IMR-90 (cell line): ENCODE measurements at regions not wholly inside any gene's neighbourhood (a gene's known extent, or its start where the extent isn't known, plus 50 kb on each side); places are given as distances from the start of the nearest gene placed in this dataset.

Source experiments
- ATAC-seq: fragments of 200-7000 bp; cut with Tn5 transposase; 2 replicates; pipeline ENCODE4 v1.9.1; 2020; ENCODE audit warnings: low read depth, mild to moderate bottlenecking, moderate library complexity
- BruUV-seq: library from RNA; stranded (reverse); fragments of 400-500 nt; replicated peaks from 2 replicates; lab custom pipeline; 2021; lab: Mats Ljungman, UMichigan
- CTCF ChIA-PET: fragments of 300-600 bp; formaldehyde crosslinking; extraction: SDS; loops from one replicate; lab custom pipeline; 2021; ENCODE audit warnings: antibody characterized with exemption; lab: Yijun Ruan, JAX
- POLR2A ChIA-PET: fragments of 300-600 bp; sonication (Branson Sonifier 250); formaldehyde crosslinking; loops from one replicate; lab custom pipeline; 2022; ENCODE audit warnings: antibody characterized with exemption; ENCODE audit not compliant: unreplicated experiment; lab: Charles Lee
- DNase-seq: peaks from one replicate; pipeline ENCODE4 v3.0.0; 2013
- H2AFZ ChIP-seq: replicated peaks from 2 replicates; pipeline ENCODE3; 2013; ENCODE audit warnings: low read length, mild to moderate bottlenecking; ENCODE audit not compliant: poor library complexity
- H2AK5ac ChIP-seq: 2 replicates; pipeline ENCODE4 v1.6.1; 2013; ENCODE audit warnings: low read depth, low read length, inconsistent platforms
- H2AK9ac ChIP-seq: replicated peaks from 2 replicates; pipeline ENCODE3; 2013; ENCODE audit warnings: mild to moderate bottlenecking, low read depth, low read length, moderate library complexity; ENCODE audit not compliant: poor library complexity
- H2BK120ac ChIP-seq: 2 replicates; pipeline ENCODE4 v1.6.1; 2013; ENCODE audit warnings: low read depth, low read length, inconsistent platforms
- H2BK15ac ChIP-seq: 3 replicates; pipeline ENCODE4 v1.6.1; 2013; ENCODE audit warnings: low read depth, low read length, inconsistent platforms
- H2BK20ac ChIP-seq: 2 replicates; pipeline ENCODE4 v1.6.1; 2013; ENCODE audit warnings: low read depth, mild to moderate bottlenecking, inconsistent platforms, low read length, moderate library complexity
- H2BK5ac ChIP-seq: 2 replicates; pipeline ENCODE4 v1.6.1; 2013; ENCODE audit warnings: mild to moderate bottlenecking, low read depth, low read length, inconsistent platforms; ENCODE audit not compliant: poor library complexity, severe bottlenecking
- H3K14ac ChIP-seq: replicated peaks from 2 replicates; pipeline ENCODE4 v1.6.1; 2013; ENCODE audit warnings: low read depth, low read length, inconsistent platforms
- H3K18ac ChIP-seq: 2 replicates; pipeline ENCODE4 v1.6.1; 2013; ENCODE audit warnings: low read depth, low read length, control low read depth
- H3K23ac ChIP-seq: 2 replicates; pipeline ENCODE4 v1.6.1; 2013; ENCODE audit warnings: low read depth, low read length, inconsistent platforms
- H3K27ac ChIP-seq: 2 replicates; pipeline ENCODE4 v1.5.1; 2013; ENCODE audit warnings: mild to moderate bottlenecking, control low read depth, low read length; ENCODE audit not compliant: insufficient read depth
- H3K27me3 ChIP-seq: 2 replicates; pipeline ENCODE4 v1.6.1; 2013; ENCODE audit warnings: low read length; ENCODE audit not compliant: control insufficient read depth, insufficient read depth
- H3K36me3 ChIP-seq: 2 replicates; pipeline ENCODE4 v1.6.1; 2013; ENCODE audit warnings: low read length, mixed read lengths; ENCODE audit not compliant: control insufficient read depth, insufficient read depth
- H3K4ac ChIP-seq: 2 replicates; pipeline ENCODE4 v1.6.1; 2013; ENCODE audit warnings: low read depth, low read length, inconsistent platforms
- H3K4me1 ChIP-seq: 2 replicates; pipeline ENCODE4 v1.6.1; 2013; ENCODE audit warnings: low read length, mixed read lengths; ENCODE audit not compliant: control insufficient read depth, insufficient read depth
- H3K4me2 ChIP-seq: 2 replicates; pipeline ENCODE4 v1.6.1; 2013; ENCODE audit warnings: low read depth, mild to moderate bottlenecking, control low read depth, low read length, moderate library complexity
- H3K4me3 ChIP-seq: 2 replicates; pipeline ENCODE4 v1.5.1; 2013; ENCODE audit warnings: low read depth, mild to moderate bottlenecking, control low read depth, low read length, moderate library complexity; ENCODE audit not compliant: insufficient read depth
- H3K56ac ChIP-seq: 2 replicates; pipeline ENCODE4 v1.6.1; 2013; ENCODE audit warnings: low read length, inconsistent platforms; ENCODE audit not compliant: insufficient read depth; ENCODE audit errors: extremely low read depth
- H3K79me1 ChIP-seq, 2 experiments: 2 replicates each; pipeline ENCODE4 v1.6.1; 2013; ENCODE audit warnings: low read length in 2 of 2, inconsistent platforms in 1 of 2, low read depth in 1 of 2
- H3K9ac ChIP-seq: 2 replicates; pipeline ENCODE4 v1.6.1; 2013; ENCODE audit warnings: low read depth, low read length, control low read depth
- H3K9me1 ChIP-seq: 2 replicates; pipeline ENCODE4 v1.6.1; 2013; ENCODE audit warnings: low read length, inconsistent platforms; ENCODE audit not compliant: insufficient read depth
- H3K9me3 ChIP-seq: 2 replicates; pipeline ENCODE4 v1.6.1; 2013; ENCODE audit warnings: low read length; ENCODE audit not compliant: control insufficient read depth, insufficient read depth
- H4K20me1 ChIP-seq: 2 replicates; pipeline ENCODE4 v1.6.1; 2013; ENCODE audit warnings: low read length, inconsistent platforms; ENCODE audit not compliant: insufficient read depth
- H4K5ac ChIP-seq: 2 replicates; pipeline ENCODE4 v1.6.1; 2013; ENCODE audit warnings: mild to moderate bottlenecking, low read depth, low read length, control low read depth
- H4K8ac ChIP-seq, 2 experiments: 2 replicates each; pipeline ENCODE4 v1.6.1; 2013; ENCODE audit warnings: low read depth in 2 of 2, low read length in 2 of 2, control low read depth in 1 of 2, inconsistent platforms in 1 of 2
- H4K91ac ChIP-seq: 2 replicates; pipeline ENCODE4 v1.6.1; 2013; ENCODE audit warnings: low read depth, low read length, inconsistent platforms; ENCODE audit not compliant: insufficient read depth
- BHLHE40 ChIP-seq: fragments of 150-350 bp; IDR thresholded peaks from 2 replicates; pipeline ENCODE4 v1.6.1; 2016; ENCODE audit warnings: mild to moderate bottlenecking, low read depth, low read length
- CHD1 ChIP-seq: IDR thresholded peaks from 2 replicates; pipeline ENCODE4 v1.6.1; 2012; ENCODE audit warnings: low read depth, low read length, improper control_type of control experiment
- FOS ChIP-seq: fragments of 150-350 bp; IDR thresholded peaks from 2 replicates; pipeline ENCODE4 v1.6.1; 2016; ENCODE audit warnings: low read depth, low read length
- MAFK ChIP-seq: IDR thresholded peaks from 2 replicates; pipeline ENCODE4 v1.6.1; 2012; ENCODE audit warnings: low read depth, low read length, improper control_type of control experiment
- MAZ ChIP-seq: IDR thresholded peaks from 2 replicates; pipeline ENCODE4 v1.6.1; 2012; ENCODE audit warnings: low read depth, mild to moderate bottlenecking, low read length, improper control_type of control experiment, moderate library complexity, borderline replicate concordance
- MXI1 ChIP-seq: IDR thresholded peaks from 2 replicates; pipeline ENCODE4 v1.6.1; 2012; ENCODE audit warnings: low read depth, mild to moderate bottlenecking, low read length, moderate library complexity, borderline replicate concordance
- NFE2L2 ChIP-seq: fragments of 150-350 bp; IDR thresholded peaks from 2 replicates; pipeline ENCODE4 v1.6.1; 2016; ENCODE audit warnings: low read depth, mild to moderate bottlenecking, low read length
- POLR2A ChIP-seq: IDR thresholded peaks from 2 replicates; pipeline ENCODE4 v1.6.1; 2012; ENCODE audit warnings: mild to moderate bottlenecking, low read depth, low read length
- RAD21 ChIP-seq: IDR thresholded peaks from 2 replicates; pipeline ENCODE4 v1.6.1; 2012; ENCODE audit warnings: low read length, improper control_type of control experiment
- RCOR1 ChIP-seq: IDR thresholded peaks from 2 replicates; pipeline ENCODE4 v1.6.1; 2012; ENCODE audit warnings: mild to moderate bottlenecking, low read length, improper control_type of control experiment; ENCODE audit not compliant: insufficient replicate concordance
- RFX5 ChIP-seq: IDR thresholded peaks from 2 replicates; pipeline ENCODE4 v1.8.0; 2012; ENCODE audit warnings: low read depth, mild to moderate bottlenecking, low read length, moderate library complexity
- SMC3 ChIP-seq: fragments of 150-350 bp; IDR thresholded peaks from 2 replicates; pipeline ENCODE4 v1.6.1; 2016; ENCODE audit warnings: low read depth, mild to moderate bottlenecking, antibody characterized with exemption, low read length, moderate library complexity
- WGBS, 2 experiments: methylation state at CpG; one replicate each; pipeline versions ENCODE4 v1.1.5 to v1.1.7; 2013; ENCODE audit warnings: missing lambda C conversion rate in 2 of 2; ENCODE audit not compliant: insufficient read length in 1 of 2; ENCODE audit errors: extremely low coverage in 2 of 2; 5-methylcytosine and 5-hydroxymethylcytosine counted together
- dilution Hi-C: fragments of 300-500 bp; cut with HindIII; formaldehyde crosslinking; loops from one replicate; pipeline ENCODE4 v1.14.3; 2018; ENCODE audit warnings: low sequenced_read_pairs; ENCODE audit not compliant: unreplicated experiment
- in situ Hi-C: fragments of 300-500 bp; cut with MboI; formaldehyde crosslinking; loops from 3 replicates; pipeline ENCODE4 v1.14.3; 2019; ENCODE audit warnings: low sequenced_read_pairs, inconsistent platforms, mixed read lengths
- intact Hi-C: fragments of 100-400 bp; cut with micrococcal nuclease; formaldehyde crosslinking; loops from 2 replicates; pipeline ENCODE4 v1.10.0; 2022
- TF ChIP-seq, protein P1 (sequence below): conservative IDR thresholded peaks from 2 replicates; pipeline ENCODE4 v1.5.1; 2012; ENCODE audit warnings: mild to moderate bottlenecking, low read depth, low read length, improper control_type of control experiment
- TF ChIP-seq, protein P2 (sequence below): fragments of 150-350 bp; IDR thresholded peaks from 2 replicates; pipeline ENCODE4 v1.6.1; 2016; ENCODE audit warnings: low read depth, mild to moderate bottlenecking, low read length, moderate library complexity, borderline replicate concordance
- TF ChIP-seq, protein P3 (sequence below): fragments of 150-350 bp; IDR thresholded peaks from 2 replicates; pipeline ENCODE4 v1.6.1; 2017; ENCODE audit warnings: mild to moderate bottlenecking, antibody characterized with exemption, low read length, low read depth

DNA sequence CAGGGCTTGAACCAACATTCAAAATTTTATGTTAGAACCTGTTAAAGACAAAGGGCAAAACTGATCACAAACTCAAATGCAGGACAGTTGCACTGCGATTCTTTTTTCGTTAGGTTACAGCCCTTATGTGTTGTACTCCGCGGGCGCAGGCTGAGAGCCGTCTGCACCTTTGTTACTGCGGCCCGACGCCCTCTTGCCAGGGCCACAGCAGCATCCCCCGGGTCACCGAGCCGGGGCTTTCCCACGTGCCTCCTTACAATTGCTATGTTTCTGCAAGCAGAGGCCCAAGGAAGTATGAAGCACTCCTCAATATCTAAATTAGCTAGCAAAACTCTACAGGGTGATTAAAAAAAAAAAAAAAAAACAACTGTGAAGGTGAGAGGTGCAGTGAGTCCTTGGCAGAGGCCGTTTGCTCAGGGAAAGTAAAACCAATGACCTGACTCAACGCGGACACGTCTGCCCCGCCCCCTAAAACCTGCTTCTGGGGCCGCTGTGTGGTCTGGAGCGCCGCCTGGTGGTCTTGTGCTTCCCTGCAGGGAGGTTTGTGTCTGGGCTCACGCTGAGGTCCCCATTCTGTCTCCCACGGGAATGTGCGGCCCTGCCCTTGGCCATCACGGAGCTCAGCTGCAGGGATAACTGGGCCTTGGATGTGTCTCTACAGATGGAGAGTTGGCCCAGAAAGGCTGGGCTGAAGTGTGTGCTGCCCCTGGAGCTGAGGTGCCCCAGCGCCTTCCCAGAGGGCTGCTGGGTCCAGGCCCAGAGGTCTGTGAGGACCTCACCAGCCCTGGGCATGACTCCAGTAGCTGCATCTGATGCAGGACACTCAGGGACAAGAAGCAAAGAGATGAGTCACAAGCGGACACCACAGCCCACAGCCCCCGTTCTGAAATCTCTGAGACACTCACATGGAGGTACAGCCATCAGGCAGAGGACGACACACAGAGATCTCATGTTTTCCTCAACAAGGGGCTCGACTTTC is 418.5 kb downstream of the TMEM121 start:
- no peak overlapping the region for H2AK5ac ChIP-seq
- intact Hi-C loops (no loop called here), in situ Hi-C loops (no loop called here), dilution Hi-C loops (no loop called here)
- H4K20me1 ChIP-seq = no peaks in the 10 kb centered on the region
- no peaks in the 10 kb centered on the region for H3K79me1 ChIP-seq
- no peaks in the 10 kb centered on the region for H3K4me1 ChIP-seq
- H3K9me3 ChIP-seq = peaks cover 40% of the 10 kb centered on the region
- H2BK20ac ChIP-seq = no peak overlapping the region
- no peaks in the 10 kb centered on the region for H3K36me3 ChIP-seq
- H3K4me2 ChIP-seq = no peak overlapping the region
- H2AK9ac ChIP-seq = no peak overlapping the region
- no peak overlapping the region for H3K14ac ChIP-seq
- H3K27ac ChIP-seq = no peak overlapping the region
- no peak overlapping the region for H3K4me3 ChIP-seq
- ATAC-seq (no peak), DNase-seq (no peak)
- H2AFZ ChIP-seq = no peak overlapping the region
- H4K5ac ChIP-seq = no peak overlapping the region
- H3K9me1 ChIP-seq = no peaks in the 10 kb centered on the region
- WGBS, 2 experiments = 39% methylated on average over 12 of the region's 30 CpGs; no CpG with 5 or more reads in 1 of the 2 experiments
- H3K27me3 ChIP-seq = no peaks in the 10 kb centered on the region
- CTCF ChIA-PET = no interaction called here
- H3K56ac ChIP-seq = no peak overlapping the region
- no peak overlapping the region for H2BK5ac ChIP-seq
- no peak overlapping the region for H4K91ac ChIP-seq
- H3K18ac ChIP-seq = no peak overlapping the region
- no peak overlapping the region for H4K8ac ChIP-seq
- no peak overlapping the region for H3K9ac ChIP-seq
- no peak overlapping the region for H2BK120ac ChIP-seq
- H3K4ac ChIP-seq = no peak overlapping the region
- BruUV-seq = no TSS peak
- H3K23ac ChIP-seq = no peak overlapping the region
- POLR2A ChIA-PET = no interaction called here
- H2BK15ac ChIP-seq = no peak overlapping the region
- TF ChIP-seq MAFK (no peak), NFE2L2 (no peak), SMC3 (no peak), POLR2A (no peak), MXI1 (no peak), CHD1 (no peak), BHLHE40 (no peak), MAZ (no peak), RFX5 (no peak), RAD21 (no peak), FOS (no peak), RCOR1 (no peak)
- TF ChIP-seq, protein P1, sequence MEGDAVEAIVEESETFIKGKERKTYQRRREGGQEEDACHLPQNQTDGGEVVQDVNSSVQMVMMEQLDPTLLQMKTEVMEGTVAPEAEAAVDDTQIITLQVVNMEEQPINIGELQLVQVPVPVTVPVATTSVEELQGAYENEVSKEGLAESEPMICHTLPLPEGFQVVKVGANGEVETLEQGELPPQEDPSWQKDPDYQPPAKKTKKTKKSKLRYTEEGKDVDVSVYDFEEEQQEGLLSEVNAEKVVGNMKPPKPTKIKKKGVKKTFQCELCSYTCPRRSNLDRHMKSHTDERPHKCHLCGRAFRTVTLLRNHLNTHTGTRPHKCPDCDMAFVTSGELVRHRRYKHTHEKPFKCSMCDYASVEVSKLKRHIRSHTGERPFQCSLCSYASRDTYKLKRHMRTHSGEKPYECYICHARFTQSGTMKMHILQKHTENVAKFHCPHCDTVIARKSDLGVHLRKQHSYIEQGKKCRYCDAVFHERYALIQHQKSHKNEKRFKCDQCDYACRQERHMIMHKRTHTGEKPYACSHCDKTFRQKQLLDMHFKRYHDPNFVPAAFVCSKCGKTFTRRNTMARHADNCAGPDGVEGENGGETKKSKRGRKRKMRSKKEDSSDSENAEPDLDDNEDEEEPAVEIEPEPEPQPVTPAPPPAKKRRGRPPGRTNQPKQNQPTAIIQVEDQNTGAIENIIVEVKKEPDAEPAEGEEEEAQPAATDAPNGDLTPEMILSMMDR = no peak
- TF ChIP-seq, protein P2, sequence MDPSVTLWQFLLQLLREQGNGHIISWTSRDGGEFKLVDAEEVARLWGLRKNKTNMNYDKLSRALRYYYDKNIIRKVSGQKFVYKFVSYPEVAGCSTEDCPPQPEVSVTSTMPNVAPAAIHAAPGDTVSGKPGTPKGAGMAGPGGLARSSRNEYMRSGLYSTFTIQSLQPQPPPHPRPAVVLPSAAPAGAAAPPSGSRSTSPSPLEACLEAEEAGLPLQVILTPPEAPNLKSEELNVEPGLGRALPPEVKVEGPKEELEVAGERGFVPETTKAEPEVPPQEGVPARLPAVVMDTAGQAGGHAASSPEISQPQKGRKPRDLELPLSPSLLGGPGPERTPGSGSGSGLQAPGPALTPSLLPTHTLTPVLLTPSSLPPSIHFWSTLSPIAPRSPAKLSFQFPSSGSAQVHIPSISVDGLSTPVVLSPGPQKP = no peak
- TF ChIP-seq, protein P3, sequence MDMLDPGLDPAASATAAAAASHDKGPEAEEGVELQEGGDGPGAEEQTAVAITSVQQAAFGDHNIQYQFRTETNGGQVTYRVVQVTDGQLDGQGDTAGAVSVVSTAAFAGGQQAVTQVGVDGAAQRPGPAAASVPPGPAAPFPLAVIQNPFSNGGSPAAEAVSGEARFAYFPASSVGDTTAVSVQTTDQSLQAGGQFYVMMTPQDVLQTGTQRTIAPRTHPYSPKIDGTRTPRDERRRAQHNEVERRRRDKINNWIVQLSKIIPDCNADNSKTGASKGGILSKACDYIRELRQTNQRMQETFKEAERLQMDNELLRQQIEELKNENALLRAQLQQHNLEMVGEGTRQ = no peak
